GM23338 (cell line): ENCODE measurements at regions not wholly inside any gene's neighbourhood (a gene's known extent, or its start where the extent isn't known, plus 50 kb on each side); places are given as distances from the start of the nearest gene placed in this dataset.

Experiments
- CREB1 ChIP-seq: fragments of 250-450 bp; sonication (Bioruptor Pico); IDR thresholded peaks from 2 replicates; pipeline ENCODE4 v1.5.0; 2020; ENCODE audit warnings: low read depth, mild to moderate bottlenecking, moderate library complexity
- CTCF ChIP-seq, 2 experiments: fragments of 200-600 bp in 1 of 2; sonication (generic) in 1 of 2; conservative IDR thresholded peaks; 2 replicates each; pipeline versions ENCODE4 v1.5.1 to v1.6.1; 2016 to 2017; ENCODE audit warnings: antibody characterized with exemption in 2 of 2, low read depth in 2 of 2, mild to moderate bottlenecking in 2 of 2, moderate library complexity in 1 of 2
- EZH2 ChIP-seq: fragments of 200-600 bp; sonication (generic); IDR thresholded peaks from one replicate; pipeline ENCODE4 v1.8.0; 2017; ENCODE audit warnings: antibody characterized with exemption, mild to moderate bottlenecking, low read depth; ENCODE audit not compliant: unreplicated experiment
- EZH2phosphoT487 ChIP-seq: fragments of 200-600 bp; sonication (generic); IDR thresholded peaks from one replicate; pipeline ENCODE4 v1.8.1; 2018; ENCODE audit warnings: antibody characterized with exemption; ENCODE audit not compliant: unreplicated experiment
- JUNB ChIP-seq: IDR thresholded peaks from one replicate; pipeline ENCODE4 v1.6.1; 2016; ENCODE audit warnings: antibody characterized with exemption; ENCODE audit not compliant: unreplicated experiment
- NANOG ChIP-seq: IDR thresholded peaks from 2 replicates; pipeline ENCODE4 v1.6.1; 2016; ENCODE audit warnings: antibody characterized with exemption, borderline replicate concordance
- POLR2AphosphoS5 ChIP-seq: IDR thresholded peaks from 2 replicates; pipeline ENCODE4 v1.6.1; 2016; ENCODE audit warnings: antibody characterized with exemption, low read depth
- STAT1 ChIP-seq: IDR thresholded peaks from one replicate; pipeline ENCODE4 v1.6.1; 2016; ENCODE audit warnings: antibody characterized with exemption; ENCODE audit not compliant: unreplicated experiment
- ZNF114 ChIP-seq: fragments of 250-450 bp; sonication (Bioruptor Pico); IDR thresholded peaks from 2 replicates; pipeline ENCODE4 v1.5.0; 2020; ENCODE audit warnings: mild to moderate bottlenecking, moderate library complexity
- ZNF331 ChIP-seq: fragments of 250-450 bp; sonication (Bioruptor Pico); IDR thresholded peaks from 2 replicates; pipeline ENCODE4 v1.5.0; 2020; ENCODE audit warnings: low read depth, mild to moderate bottlenecking, moderate library complexity
- ZNF462 ChIP-seq: fragments of 250-450 bp; sonication (Bioruptor Pico); IDR thresholded peaks from 2 replicates; pipeline ENCODE4 v1.5.0; 2020; ENCODE audit warnings: mild to moderate bottlenecking, moderate library complexity
- TF ChIP-seq, protein P1 (sequence below): IDR thresholded peaks from one replicate; pipeline ENCODE4 v1.6.1; 2018; ENCODE audit warnings: antibody characterized with exemption; ENCODE audit not compliant: unreplicated experiment
- TF ChIP-seq, protein P2 (sequence below): IDR thresholded peaks from 2 replicates; pipeline ENCODE4 v1.6.1; 2016; ENCODE audit warnings: antibody characterized with exemption

DNA sequence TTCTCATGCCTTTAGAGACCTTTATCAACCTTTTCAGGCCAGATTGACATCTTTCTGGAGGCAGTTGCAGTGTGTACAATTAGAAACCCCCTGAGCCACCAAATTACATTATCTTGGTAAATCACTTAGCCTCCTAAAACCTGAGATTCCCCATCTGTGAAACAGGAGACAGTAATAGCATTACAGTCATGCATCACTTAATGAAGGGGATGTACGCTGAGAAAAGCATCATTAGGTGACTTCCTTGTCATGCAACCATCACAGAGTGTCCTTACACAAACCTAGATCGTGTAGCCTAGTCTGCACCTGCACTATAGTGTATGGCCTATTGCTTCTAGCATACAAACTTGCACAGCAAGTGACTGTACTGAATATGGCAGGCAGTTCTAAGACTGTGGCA is 400.8 kb upstream of the CNTN3 start:
- TF ChIP-seq CTCF (conservative IDR thresholded peaks at IDR 0.05; ENCODE audit: low read depth in 2 of 2): no peak
- no peak for TF ChIP-seq EZH2
- no peak for TF ChIP-seq POLR2AphosphoS5
- TF ChIP-seq, protein P1, sequence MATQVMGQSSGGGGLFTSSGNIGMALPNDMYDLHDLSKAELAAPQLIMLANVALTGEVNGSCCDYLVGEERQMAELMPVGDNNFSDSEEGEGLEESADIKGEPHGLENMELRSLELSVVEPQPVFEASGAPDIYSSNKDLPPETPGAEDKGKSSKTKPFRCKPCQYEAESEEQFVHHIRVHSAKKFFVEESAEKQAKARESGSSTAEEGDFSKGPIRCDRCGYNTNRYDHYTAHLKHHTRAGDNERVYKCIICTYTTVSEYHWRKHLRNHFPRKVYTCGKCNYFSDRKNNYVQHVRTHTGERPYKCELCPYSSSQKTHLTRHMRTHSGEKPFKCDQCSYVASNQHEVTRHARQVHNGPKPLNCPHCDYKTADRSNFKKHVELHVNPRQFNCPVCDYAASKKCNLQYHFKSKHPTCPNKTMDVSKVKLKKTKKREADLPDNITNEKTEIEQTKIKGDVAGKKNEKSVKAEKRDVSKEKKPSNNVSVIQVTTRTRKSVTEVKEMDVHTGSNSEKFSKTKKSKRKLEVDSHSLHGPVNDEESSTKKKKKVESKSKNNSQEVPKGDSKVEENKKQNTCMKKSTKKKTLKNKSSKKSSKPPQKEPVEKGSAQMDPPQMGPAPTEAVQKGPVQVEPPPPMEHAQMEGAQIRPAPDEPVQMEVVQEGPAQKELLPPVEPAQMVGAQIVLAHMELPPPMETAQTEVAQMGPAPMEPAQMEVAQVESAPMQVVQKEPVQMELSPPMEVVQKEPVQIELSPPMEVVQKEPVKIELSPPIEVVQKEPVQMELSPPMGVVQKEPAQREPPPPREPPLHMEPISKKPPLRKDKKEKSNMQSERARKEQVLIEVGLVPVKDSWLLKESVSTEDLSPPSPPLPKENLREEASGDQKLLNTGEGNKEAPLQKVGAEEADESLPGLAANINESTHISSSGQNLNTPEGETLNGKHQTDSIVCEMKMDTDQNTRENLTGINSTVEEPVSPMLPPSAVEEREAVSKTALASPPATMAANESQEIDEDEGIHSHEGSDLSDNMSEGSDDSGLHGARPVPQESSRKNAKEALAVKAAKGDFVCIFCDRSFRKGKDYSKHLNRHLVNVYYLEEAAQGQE: no peak
- TF ChIP-seq, protein P2, sequence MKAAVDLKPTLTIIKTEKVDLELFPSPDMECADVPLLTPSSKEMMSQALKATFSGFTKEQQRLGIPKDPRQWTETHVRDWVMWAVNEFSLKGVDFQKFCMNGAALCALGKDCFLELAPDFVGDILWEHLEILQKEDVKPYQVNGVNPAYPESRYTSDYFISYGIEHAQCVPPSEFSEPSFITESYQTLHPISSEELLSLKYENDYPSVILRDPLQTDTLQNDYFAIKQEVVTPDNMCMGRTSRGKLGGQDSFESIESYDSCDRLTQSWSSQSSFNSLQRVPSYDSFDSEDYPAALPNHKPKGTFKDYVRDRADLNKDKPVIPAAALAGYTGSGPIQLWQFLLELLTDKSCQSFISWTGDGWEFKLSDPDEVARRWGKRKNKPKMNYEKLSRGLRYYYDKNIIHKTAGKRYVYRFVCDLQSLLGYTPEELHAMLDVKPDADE: no peak
- no peak for TF ChIP-seq CREB1 (CRISPR knock-in tag)
- TF ChIP-seq ZNF331 (CRISPR knock-in tag): no peak
- TF ChIP-seq JUNB: no peak
- no peak for TF ChIP-seq EZH2phosphoT487
- TF ChIP-seq ZNF114 (CRISPR knock-in tag): no peak
- TF ChIP-seq STAT1: no peak
- TF ChIP-seq ZNF462 (CRISPR knock-in tag): no peak
- TF ChIP-seq NANOG: no peak
